ENCODE measurements at regions not wholly inside any gene's neighbourhood (a gene's known extent, or its start where the extent isn't known, plus 50 kb on each side); places are given as distances from the start of the nearest gene placed in this dataset.

DNA sequence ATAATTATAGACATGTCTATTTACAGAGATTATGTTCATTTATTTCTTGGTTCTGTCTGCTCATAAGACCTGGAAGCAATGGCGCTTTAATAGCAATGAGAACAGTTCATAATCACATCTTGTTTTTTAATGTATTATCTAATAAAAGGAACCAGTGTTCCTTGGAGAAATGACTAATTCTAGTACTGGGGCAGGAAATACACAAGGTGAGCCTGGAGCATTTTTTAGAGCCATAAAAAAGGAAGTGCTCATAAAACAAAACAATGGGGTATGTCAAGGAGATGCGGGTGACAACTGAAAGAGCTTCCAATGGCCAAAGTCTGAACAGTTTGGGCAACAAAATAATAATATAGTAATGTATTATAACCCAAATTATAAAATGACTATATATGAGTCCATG, 531.9 kb upstream of the CHD1 start:
- TF ChIP-seq, protein P1, sequence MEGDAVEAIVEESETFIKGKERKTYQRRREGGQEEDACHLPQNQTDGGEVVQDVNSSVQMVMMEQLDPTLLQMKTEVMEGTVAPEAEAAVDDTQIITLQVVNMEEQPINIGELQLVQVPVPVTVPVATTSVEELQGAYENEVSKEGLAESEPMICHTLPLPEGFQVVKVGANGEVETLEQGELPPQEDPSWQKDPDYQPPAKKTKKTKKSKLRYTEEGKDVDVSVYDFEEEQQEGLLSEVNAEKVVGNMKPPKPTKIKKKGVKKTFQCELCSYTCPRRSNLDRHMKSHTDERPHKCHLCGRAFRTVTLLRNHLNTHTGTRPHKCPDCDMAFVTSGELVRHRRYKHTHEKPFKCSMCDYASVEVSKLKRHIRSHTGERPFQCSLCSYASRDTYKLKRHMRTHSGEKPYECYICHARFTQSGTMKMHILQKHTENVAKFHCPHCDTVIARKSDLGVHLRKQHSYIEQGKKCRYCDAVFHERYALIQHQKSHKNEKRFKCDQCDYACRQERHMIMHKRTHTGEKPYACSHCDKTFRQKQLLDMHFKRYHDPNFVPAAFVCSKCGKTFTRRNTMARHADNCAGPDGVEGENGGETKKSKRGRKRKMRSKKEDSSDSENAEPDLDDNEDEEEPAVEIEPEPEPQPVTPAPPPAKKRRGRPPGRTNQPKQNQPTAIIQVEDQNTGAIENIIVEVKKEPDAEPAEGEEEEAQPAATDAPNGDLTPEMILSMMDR (IDR thresholded peaks at IDR 0.05; ENCODE audit: low read depth, low read length, poor library complexity, severe bottlenecking), result no peak
- TF ChIP-seq EZH2phosphoT487 (IDR thresholded peaks at IDR 0.05; ENCODE audit: borderline replicate concordance, low read length), result no peak
- Histone ChIP-seq H3K79me2 (ENCODE audit: control insufficient read depth, low read length) (no peaks in the 10 kb centered on the region), H3K4me2 (ENCODE audit: low read length) (no peak overlapping the region), H4K20me1 (ENCODE audit: control insufficient read depth, insufficient read depth, low read depth, low read length) (no peaks in the 10 kb centered on the region), H3K4me1 (ENCODE audit: control insufficient read depth, low read length) (no peaks in the 10 kb centered on the region), H3K9me2 (replicated peaks; ENCODE audit: control insufficient read depth, low read length) (no peaks in the 10 kb centered on the region), H3K4me3 (ENCODE audit: low read length) (no peak overlapping the region), H3K27me3 (ENCODE audit: control insufficient read depth, low read length) (no peaks in the 10 kb centered on the region), H3K9me3 (ENCODE audit: control insufficient read depth, insufficient read depth, low read length) (no peaks in the 10 kb centered on the region), H3K36me3 (ENCODE audit: control insufficient read depth, low read length) (no peaks in the 10 kb centered on the region), H3F3A (ENCODE audit: control insufficient read depth, insufficient read depth) (no peaks in the 10 kb centered on the region), H3K27ac (ENCODE audit: low read depth, low read length) (no peak overlapping the region)

DNA sequence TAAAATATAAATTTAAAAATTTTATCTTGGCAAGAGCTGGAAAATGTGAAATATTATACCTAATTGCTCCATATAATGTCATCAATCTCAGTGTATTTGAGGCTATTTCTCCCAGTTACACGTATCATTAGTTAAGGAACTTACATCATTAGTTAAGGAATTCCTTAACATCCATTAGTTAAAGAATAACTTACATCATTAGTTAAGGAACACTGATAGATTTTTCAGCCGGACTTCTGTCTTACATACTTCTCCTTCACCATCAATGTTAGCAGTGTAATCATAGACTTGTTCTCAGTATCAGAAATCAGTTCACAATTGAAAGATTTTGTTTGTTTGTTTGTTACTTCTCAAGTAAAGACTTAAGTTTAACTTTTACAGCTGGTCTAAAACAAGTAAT, 524.4 kb upstream of the CHD1 start:
- Histone ChIP-seq H3K4me2 (ENCODE audit: low read length) (no peak overlapping the region), H3F3A (ENCODE audit: control insufficient read depth, insufficient read depth) (no peaks in the 10 kb centered on the region), H3K36me3 (ENCODE audit: control insufficient read depth, low read length) (no peaks in the 10 kb centered on the region), H3K9me3 (ENCODE audit: control insufficient read depth, insufficient read depth, low read length) (no peaks in the 10 kb centered on the region), H3K27me3 (ENCODE audit: control insufficient read depth, low read length) (no peaks in the 10 kb centered on the region), H3K79me2 (ENCODE audit: control insufficient read depth, low read length) (no peaks in the 10 kb centered on the region), H3K27ac (ENCODE audit: low read depth, low read length) (no peak overlapping the region), H3K9me2 (replicated peaks; ENCODE audit: control insufficient read depth, low read length) (no peaks in the 10 kb centered on the region), H3K4me3 (ENCODE audit: low read length) (no peak overlapping the region), H3K4me1 (ENCODE audit: control insufficient read depth, low read length) (no peaks in the 10 kb centered on the region), H4K20me1 (ENCODE audit: control insufficient read depth, insufficient read depth, low read depth, low read length) (no peaks in the 10 kb centered on the region)
- TF ChIP-seq, protein P1 (IDR thresholded peaks at IDR 0.05; ENCODE audit: low read depth, low read length, poor library complexity, severe bottlenecking), result no peak
- no peak for TF ChIP-seq EZH2phosphoT487 (IDR thresholded peaks at IDR 0.05; ENCODE audit: borderline replicate concordance, low read length)

DNA sequence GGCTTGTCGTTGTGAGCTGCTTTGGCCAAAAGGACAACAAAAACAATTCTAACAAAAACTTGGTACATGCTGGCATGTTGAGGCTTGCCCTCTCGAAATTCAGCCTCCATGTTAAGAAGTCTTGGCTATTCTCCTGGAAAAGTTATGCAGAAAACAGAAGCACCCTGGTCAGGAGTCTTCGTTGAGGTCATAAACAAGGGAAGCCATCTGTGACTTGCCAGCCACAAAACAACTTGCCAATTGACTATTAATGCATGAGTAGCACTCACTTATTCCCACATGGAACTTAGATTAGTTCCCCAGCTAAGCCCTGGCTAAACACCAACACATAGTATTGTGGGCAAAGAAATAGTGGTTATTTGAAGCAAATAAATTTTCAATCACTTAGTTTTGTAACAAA, 521.0 kb upstream of the CHD1 start:
- H3K27ac ChIP-seq (ENCODE audit: low read depth, low read length), result no peak overlapping the region
- H3K79me2 ChIP-seq (ENCODE audit: control insufficient read depth, low read length), result no peaks in the 10 kb centered on the region
- H3K9me2 ChIP-seq (replicated peaks; ENCODE audit: control insufficient read depth, low read length), result no peaks in the 10 kb centered on the region
- no peak for TF ChIP-seq EZH2phosphoT487 (IDR thresholded peaks at IDR 0.05; ENCODE audit: borderline replicate concordance, low read length)
- TF ChIP-seq, protein P1 (IDR thresholded peaks at IDR 0.05; ENCODE audit: low read depth, low read length, poor library complexity, severe bottlenecking), result no peak
- no peak overlapping the region for H3K4me2 ChIP-seq (ENCODE audit: low read length)
- no peaks in the 10 kb centered on the region for H3K36me3 ChIP-seq (ENCODE audit: control insufficient read depth, low read length)
- H4K20me1 ChIP-seq (ENCODE audit: control insufficient read depth, insufficient read depth, low read depth, low read length), result no peaks in the 10 kb centered on the region
- H3K4me1 ChIP-seq (ENCODE audit: control insufficient read depth, low read length), result no peaks in the 10 kb centered on the region
- no peaks in the 10 kb centered on the region for H3K9me3 ChIP-seq (ENCODE audit: control insufficient read depth, insufficient read depth, low read length)
- no peaks in the 10 kb centered on the region for H3K27me3 ChIP-seq (ENCODE audit: control insufficient read depth, low read length)
- H3F3A ChIP-seq (ENCODE audit: control insufficient read depth, insufficient read depth), result no peaks in the 10 kb centered on the region
- no peak overlapping the region for H3K4me3 ChIP-seq (ENCODE audit: low read length)

DNA sequence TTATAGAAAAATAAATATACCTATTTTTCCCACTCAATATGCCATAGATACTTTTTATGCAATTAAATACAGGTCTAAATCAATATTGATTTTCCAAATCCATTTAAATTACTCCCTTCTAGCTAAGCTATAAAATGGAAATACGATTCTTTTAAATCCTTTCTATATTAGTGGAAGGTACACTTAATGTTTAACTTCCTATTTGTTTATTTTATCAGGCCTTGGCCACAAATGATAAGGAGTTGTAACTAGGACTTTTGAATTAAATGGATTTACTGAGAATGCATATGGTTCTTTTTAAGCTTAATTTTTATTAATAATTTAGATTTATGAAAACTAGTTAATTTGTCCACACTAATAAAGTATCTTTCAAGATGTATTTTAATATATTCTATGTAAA, 517.0 kb upstream of the CHD1 start:
- H3K9me2 ChIP-seq (replicated peaks; ENCODE audit: control insufficient read depth, low read length), result no peaks in the 10 kb centered on the region
- H3K36me3 ChIP-seq (ENCODE audit: control insufficient read depth, low read length), result no peaks in the 10 kb centered on the region
- TF ChIP-seq, protein P1 (IDR thresholded peaks at IDR 0.05; ENCODE audit: low read depth, low read length, poor library complexity, severe bottlenecking), result no peak
- TF ChIP-seq EZH2phosphoT487 (IDR thresholded peaks at IDR 0.05; ENCODE audit: borderline replicate concordance, low read length), result no peak
- no peak overlapping the region for H3K4me2 ChIP-seq (ENCODE audit: low read length)
- H3K27ac ChIP-seq (ENCODE audit: low read depth, low read length), result no peak overlapping the region
- no peaks in the 10 kb centered on the region for H4K20me1 ChIP-seq (ENCODE audit: control insufficient read depth, insufficient read depth, low read depth, low read length)
- H3K27me3 ChIP-seq (ENCODE audit: control insufficient read depth, low read length), result no peaks in the 10 kb centered on the region
- no peaks in the 10 kb centered on the region for H3K9me3 ChIP-seq (ENCODE audit: control insufficient read depth, insufficient read depth, low read length)
- no peaks in the 10 kb centered on the region for H3K79me2 ChIP-seq (ENCODE audit: control insufficient read depth, low read length)
- H3F3A ChIP-seq (ENCODE audit: control insufficient read depth, insufficient read depth), result no peaks in the 10 kb centered on the region
- no peaks in the 10 kb centered on the region for H3K4me1 ChIP-seq (ENCODE audit: control insufficient read depth, low read length)
- H3K4me3 ChIP-seq (ENCODE audit: low read length), result no peak overlapping the region
